ENCODE measurements at regions not wholly inside any gene's neighbourhood (a gene's known extent, or its start where the extent isn't known, plus 50 kb on each side); places are given as distances from the start of the nearest gene placed in this dataset.

- H3K36me3 ChIP-seq = no peaks in the 10 kb centered on the region
- in situ Hi-C loops (cut with MboI; ENCODE audit: low pct_ligation_motif_present in 1 of 4, low pct_unique_long_range_greater_than_20kb in 1 of 4, low sequenced_read_pairs in 3 of 4) = no loop called here
- intact Hi-C loops (cut with DNase I; ENCODE audit: low total_unique reads) = no loop called here
- no peak overlapping the region for H3K4me3 ChIP-seq
- H3K9me3 ChIP-seq = no peaks in the 10 kb centered on the region
- H3K4me1 ChIP-seq = peaks cover 8 to 19% (median 13%) of the 10 kb centered on the region in 4 donors
- no peak overlapping the region for H3K27ac ChIP-seq
- TF ChIP-seq, protein P1, sequence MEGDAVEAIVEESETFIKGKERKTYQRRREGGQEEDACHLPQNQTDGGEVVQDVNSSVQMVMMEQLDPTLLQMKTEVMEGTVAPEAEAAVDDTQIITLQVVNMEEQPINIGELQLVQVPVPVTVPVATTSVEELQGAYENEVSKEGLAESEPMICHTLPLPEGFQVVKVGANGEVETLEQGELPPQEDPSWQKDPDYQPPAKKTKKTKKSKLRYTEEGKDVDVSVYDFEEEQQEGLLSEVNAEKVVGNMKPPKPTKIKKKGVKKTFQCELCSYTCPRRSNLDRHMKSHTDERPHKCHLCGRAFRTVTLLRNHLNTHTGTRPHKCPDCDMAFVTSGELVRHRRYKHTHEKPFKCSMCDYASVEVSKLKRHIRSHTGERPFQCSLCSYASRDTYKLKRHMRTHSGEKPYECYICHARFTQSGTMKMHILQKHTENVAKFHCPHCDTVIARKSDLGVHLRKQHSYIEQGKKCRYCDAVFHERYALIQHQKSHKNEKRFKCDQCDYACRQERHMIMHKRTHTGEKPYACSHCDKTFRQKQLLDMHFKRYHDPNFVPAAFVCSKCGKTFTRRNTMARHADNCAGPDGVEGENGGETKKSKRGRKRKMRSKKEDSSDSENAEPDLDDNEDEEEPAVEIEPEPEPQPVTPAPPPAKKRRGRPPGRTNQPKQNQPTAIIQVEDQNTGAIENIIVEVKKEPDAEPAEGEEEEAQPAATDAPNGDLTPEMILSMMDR (IDR thresholded peaks at IDR 0.05) = no peak
- TF ChIP-seq POLR2A (IDR thresholded peaks at IDR 0.05) (no peak), POLR2AphosphoS5 (IDR thresholded peaks at IDR 0.05) (no peak)
- 83 to 100% methylated on average over 4 to 10 of the region's 10 CpGs for WGBS, 2 donors (ENCODE audit: low coverage in 1 of 2)
- H3K27me3 ChIP-seq = no peaks in the 10 kb centered on the region
- no peak for DNase-seq
These were observed 364.4 kb upstream of the ID2 start for GRCh38 chr2:8317418-8317817.

DNA sequence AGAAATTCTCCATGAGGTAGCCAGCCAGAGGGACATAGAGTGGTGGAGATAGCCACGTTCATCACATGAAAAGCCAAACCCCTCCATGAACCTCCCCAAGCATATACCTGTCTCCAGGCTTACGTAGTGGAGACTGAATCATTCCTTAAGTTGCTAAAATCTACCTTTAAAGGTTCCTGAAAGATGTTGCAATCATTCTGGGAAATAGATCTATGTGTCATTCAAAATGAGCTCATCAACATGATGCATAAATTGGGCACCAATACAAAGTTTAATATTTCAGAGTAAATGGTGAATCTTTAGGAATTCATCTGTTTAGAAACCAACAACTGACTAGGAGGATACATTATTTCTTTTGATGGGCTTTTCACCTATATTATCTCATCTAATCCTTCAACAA lies 362.6 kb upstream of the ID2 start:
- 83% methylated on average over 2 of the region's 2 CpGs; no CpG with 5 or more reads in 1 of the 2 donors for WGBS, 2 donors (ENCODE audit: low coverage in 1 of 2)
- in situ Hi-C loops (cut with MboI; ENCODE audit: low pct_ligation_motif_present in 1 of 4, low pct_unique_long_range_greater_than_20kb in 1 of 4, low sequenced_read_pairs in 3 of 4) (no loop called here), intact Hi-C loops (cut with DNase I; ENCODE audit: low total_unique reads) (no loop called here)
- TF ChIP-seq POLR2A (IDR thresholded peaks at IDR 0.05) (no peak), EP300 (IDR thresholded peaks at IDR 0.05; ENCODE audit: low read depth) (no peak), POLR2AphosphoS5 (IDR thresholded peaks at IDR 0.05) (no peak)
- TF ChIP-seq, protein P1 (IDR thresholded peaks at IDR 0.05) = no peak
- Histone ChIP-seq H3K27me3 (no peaks in the 10 kb centered on the region), H3K9me3 (no peaks in the 10 kb centered on the region), H3K4me3 (no peak overlapping the region), H3K36me3 (no peaks in the 10 kb centered on the region), H3K27ac (no peak overlapping the region), H3K4me1 (peaks cover 0 to under 1% (median 0%) of the 10 kb centered on the region in 4 donors)
- no peak for DNase-seq

GRCh38 chr2:8320311-8321066 lies 361.4 kb upstream of the ID2 start:
- Histone ChIP-seq H3K36me3 (no peaks in the 10 kb centered on the region), H3K27ac (no peak overlapping the region), H3K27me3 (no peaks in the 10 kb centered on the region), H3K4me3 (no peak overlapping the region), H3K9me3 (no peaks in the 10 kb centered on the region), H3K4me1 (no peaks in the 10 kb centered on the region)
- TF ChIP-seq EP300 (IDR thresholded peaks at IDR 0.05; ENCODE audit: low read depth) (no peak), POLR2AphosphoS5 (IDR thresholded peaks at IDR 0.05) (no peak), POLR2A (IDR thresholded peaks at IDR 0.05) (no peak)
- TF ChIP-seq, protein P1 (IDR thresholded peaks at IDR 0.05) = no peak
- in situ Hi-C loops (cut with MboI; ENCODE audit: low pct_ligation_motif_present in 1 of 4, low pct_unique_long_range_greater_than_20kb in 1 of 4, low sequenced_read_pairs in 3 of 4) = no loop called here
- intact Hi-C loops (cut with DNase I; ENCODE audit: low total_unique reads) = no loop called here
- no peak for DNase-seq
- whole genome bisulfite sequencing, 2 donors (ENCODE audit: low coverage in 1 of 2) = 87 to 93% methylated on average over 3 to 6 of the region's 6 CpGs

DNA sequence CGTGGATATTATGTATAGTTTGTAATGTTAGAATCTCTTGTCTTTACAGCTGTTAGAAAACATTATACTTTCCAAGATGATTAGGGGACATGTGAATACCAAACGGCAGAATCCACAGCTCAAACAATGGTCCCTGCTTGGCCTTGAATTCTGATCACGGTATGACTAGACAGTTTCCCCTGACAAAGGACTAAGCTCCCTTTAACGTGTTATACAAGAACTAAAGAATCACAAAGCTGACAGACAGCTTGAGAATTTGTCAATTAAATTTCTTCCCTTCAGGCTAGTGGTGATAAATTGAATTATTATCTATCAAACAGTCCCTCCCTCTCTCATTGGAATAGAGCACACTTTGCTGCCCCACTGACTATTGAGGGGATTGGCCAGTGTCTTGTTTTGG lies 359.2 kb upstream of the ID2 start:
- 72 to 76% methylated on average over 4 of the region's 4 CpGs for WGBS, 2 donors (ENCODE audit: low coverage in 1 of 2)
- no peak overlapping the region for H3K27ac ChIP-seq
- in situ Hi-C loops (cut with MboI; ENCODE audit: low pct_ligation_motif_present in 1 of 4, low pct_unique_long_range_greater_than_20kb in 1 of 4, low sequenced_read_pairs in 3 of 4) (no loop called here), intact Hi-C loops (cut with DNase I; ENCODE audit: low total_unique reads) (no loop called here)
- no peak for DNase-seq
- no peaks in the 10 kb centered on the region for H3K27me3 ChIP-seq
- H3K36me3 ChIP-seq = no peaks in the 10 kb centered on the region
- no peaks in the 10 kb centered on the region for H3K4me1 ChIP-seq
- H3K4me3 ChIP-seq = no peak overlapping the region
- TF ChIP-seq POLR2AphosphoS5 (IDR thresholded peaks at IDR 0.05) (no peak), POLR2A (IDR thresholded peaks at IDR 0.05) (no peak), EP300 (IDR thresholded peaks at IDR 0.05; ENCODE audit: low read depth) (no peak)
- TF ChIP-seq, protein P1 (IDR thresholded peaks at IDR 0.05) = no peak
- H3K9me3 ChIP-seq = no peaks in the 10 kb centered on the region
